ENCODE measurements at regions not wholly inside any gene's neighbourhood (a gene's known extent, or its start where the extent isn't known, plus 50 kb on each side); places are given as distances from the start of the nearest gene placed in this dataset.

DNA sequence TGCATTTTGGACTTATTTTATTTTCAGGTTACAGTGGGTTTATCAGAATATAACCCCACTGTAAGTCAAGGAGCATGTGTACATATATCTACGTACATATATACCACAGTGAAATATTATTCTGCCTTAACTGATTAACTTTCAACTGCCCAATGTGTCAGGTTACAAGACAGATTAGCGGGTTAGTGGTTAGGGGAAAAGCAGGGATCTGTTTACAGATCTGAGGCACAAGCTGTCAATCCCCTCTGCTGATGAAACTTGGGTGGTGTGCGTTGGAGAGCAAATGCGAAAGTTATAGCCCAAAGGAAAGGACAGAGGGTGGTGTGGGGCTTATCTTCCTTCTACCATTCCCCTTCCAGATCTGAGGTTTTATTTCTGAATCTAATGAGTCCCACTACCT, 238.2 kb upstream of the KCNK2 start:
- H3K27me3 ChIP-seq (ENCODE audit: control insufficient read depth, insufficient read depth, low read length, poor library complexity, severe bottlenecking): no peaks in the 10 kb centered on the region
- Mint-ChIP-seq H3K4me1 (no peaks in the 10 kb centered on the region), H3K9me3 (no peaks in the 10 kb centered on the region), H3K36me3 (ENCODE audit: low read depth) (no peaks in the 10 kb centered on the region), H3K27me3 (ENCODE audit: insufficient read depth) (peaks cover 2% of the 10 kb centered on the region), H3K27ac (no peak overlapping the region), H3K4me3 (no peak overlapping the region)
- no peak overlapping the region for H3K27ac ChIP-seq (ENCODE audit: low read depth, low read length)
- H3K36me3 ChIP-seq (ENCODE audit: control insufficient read depth, insufficient read depth, low read length): no peaks in the 10 kb centered on the region
- DNase-seq: no peak
- H3K4me1 ChIP-seq (ENCODE audit: control insufficient read depth, insufficient read depth, low read length): no peaks in the 10 kb centered on the region
- H3K9ac ChIP-seq (ENCODE audit: extremely low read depth, low read length, poor library complexity, severe bottlenecking): no peak overlapping the region
- no peak overlapping the region for H3K4me3 ChIP-seq (ENCODE audit: low read length)
- WGBS, 2 experiments (ENCODE audit: insufficient coverage in 1 of 2, insufficient read length in 1 of 2): 90 to 100% methylated on average over 3 to 4 of the region's 4 CpGs
- no peaks in the 10 kb centered on the region for H3K9me3 ChIP-seq (ENCODE audit: control insufficient read depth, low read length)
- TF ChIP-seq, protein P1, sequence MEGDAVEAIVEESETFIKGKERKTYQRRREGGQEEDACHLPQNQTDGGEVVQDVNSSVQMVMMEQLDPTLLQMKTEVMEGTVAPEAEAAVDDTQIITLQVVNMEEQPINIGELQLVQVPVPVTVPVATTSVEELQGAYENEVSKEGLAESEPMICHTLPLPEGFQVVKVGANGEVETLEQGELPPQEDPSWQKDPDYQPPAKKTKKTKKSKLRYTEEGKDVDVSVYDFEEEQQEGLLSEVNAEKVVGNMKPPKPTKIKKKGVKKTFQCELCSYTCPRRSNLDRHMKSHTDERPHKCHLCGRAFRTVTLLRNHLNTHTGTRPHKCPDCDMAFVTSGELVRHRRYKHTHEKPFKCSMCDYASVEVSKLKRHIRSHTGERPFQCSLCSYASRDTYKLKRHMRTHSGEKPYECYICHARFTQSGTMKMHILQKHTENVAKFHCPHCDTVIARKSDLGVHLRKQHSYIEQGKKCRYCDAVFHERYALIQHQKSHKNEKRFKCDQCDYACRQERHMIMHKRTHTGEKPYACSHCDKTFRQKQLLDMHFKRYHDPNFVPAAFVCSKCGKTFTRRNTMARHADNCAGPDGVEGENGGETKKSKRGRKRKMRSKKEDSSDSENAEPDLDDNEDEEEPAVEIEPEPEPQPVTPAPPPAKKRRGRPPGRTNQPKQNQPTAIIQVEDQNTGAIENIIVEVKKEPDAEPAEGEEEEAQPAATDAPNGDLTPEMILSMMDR (conservative IDR thresholded peaks at IDR 0.05): no peak

DNA sequence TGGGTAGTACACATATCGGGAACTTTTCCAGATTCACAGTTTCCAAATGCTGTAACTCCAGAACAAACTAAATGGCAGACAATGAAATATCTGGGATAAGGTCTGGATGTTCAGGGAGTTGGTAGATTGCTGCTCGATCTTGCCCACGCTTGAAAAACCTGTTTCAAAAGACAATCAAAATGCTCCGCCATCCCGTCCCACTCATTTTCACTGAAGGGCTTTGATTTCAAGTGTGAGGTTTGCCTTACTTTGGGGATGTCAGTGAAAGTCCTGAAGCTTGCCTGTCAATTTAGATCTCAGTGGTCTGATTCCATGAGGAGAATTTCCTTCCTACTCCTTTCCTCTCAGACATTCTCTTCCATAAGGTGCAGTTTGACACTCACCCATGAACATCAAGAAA, 236.3 kb upstream of the KCNK2 start:
- no peaks in the 10 kb centered on the region for H3K4me1 ChIP-seq (ENCODE audit: control insufficient read depth, insufficient read depth, low read length)
- 91 to 100% methylated on average over 1 to 5 of the region's 5 CpGs for WGBS, 2 experiments (ENCODE audit: insufficient coverage in 1 of 2, insufficient read length in 1 of 2)

DNA sequence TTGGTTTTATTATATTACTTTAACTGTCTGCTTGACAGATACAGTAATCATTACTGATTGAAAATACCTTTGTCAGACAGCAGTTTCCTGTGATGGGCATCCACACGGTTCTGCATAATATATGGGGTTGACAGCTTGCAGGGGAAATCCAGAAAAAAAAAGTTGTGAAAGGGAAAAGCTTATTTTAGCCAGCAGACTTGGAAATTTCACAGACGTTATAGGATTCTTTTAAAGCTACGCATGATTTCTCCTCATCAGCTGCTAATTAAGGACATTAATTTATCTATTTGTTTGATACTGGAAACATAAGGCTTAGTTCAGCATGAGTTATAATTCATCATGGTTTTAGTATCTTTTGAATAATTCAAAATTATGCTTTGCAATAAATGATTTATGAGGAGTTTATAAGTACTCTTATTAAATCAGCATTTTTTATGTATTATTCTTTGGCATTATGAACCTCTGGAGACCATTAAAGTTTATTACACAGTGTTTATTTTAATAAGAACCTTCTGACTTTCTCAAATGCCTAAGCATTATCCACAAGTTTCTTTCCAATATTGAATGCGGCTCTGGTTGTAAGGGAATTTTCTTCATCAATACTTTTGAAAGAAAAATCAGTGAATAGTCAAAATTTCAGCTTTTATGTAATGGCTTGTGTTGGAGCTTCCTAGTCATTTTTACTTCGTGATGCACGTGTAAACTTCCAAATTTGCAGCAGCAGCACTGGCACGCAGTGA, 235.3 kb upstream of the KCNK2 start:
- Mint-ChIP-seq H3K27me3 (ENCODE audit: insufficient read depth) (peaks cover 2% of the 10 kb centered on the region), H3K4me1 (no peaks in the 10 kb centered on the region), H3K9me3 (peaks cover 7% of the 10 kb centered on the region), H3K27ac (no peak overlapping the region), H3K4me3 (no peak overlapping the region), H3K36me3 (ENCODE audit: low read depth) (no peaks in the 10 kb centered on the region)
- 86 to 93% methylated on average over 5 to 7 of the region's 7 CpGs for WGBS, 2 experiments (ENCODE audit: insufficient coverage in 1 of 2, insufficient read length in 1 of 2)
- Histone ChIP-seq H3K36me3 (ENCODE audit: control insufficient read depth, insufficient read depth, low read length) (no peaks in the 10 kb centered on the region), H3K27ac (ENCODE audit: low read depth, low read length) (no peak overlapping the region), H3K9me3 (ENCODE audit: control insufficient read depth, low read length) (peaks cover 6% of the 10 kb centered on the region), H3K9ac (ENCODE audit: extremely low read depth, low read length, poor library complexity, severe bottlenecking) (no peak overlapping the region), H3K27me3 (ENCODE audit: control insufficient read depth, insufficient read depth, low read length, poor library complexity, severe bottlenecking) (no peaks in the 10 kb centered on the region), H3K4me3 (ENCODE audit: low read length) (no peak overlapping the region), H3K4me1 (ENCODE audit: control insufficient read depth, insufficient read depth, low read length) (no peaks in the 10 kb centered on the region)
- TF ChIP-seq, protein P1 (conservative IDR thresholded peaks at IDR 0.05): no peak
- no peak for DNase-seq

More for the DNA sequence above, 236.3 kb upstream of the KCNK2 start:
- Mint-ChIP-seq H3K27me3 (ENCODE audit: insufficient read depth) (peaks cover 2% of the 10 kb centered on the region), H3K27ac (no peak overlapping the region), H3K4me1 (no peaks in the 10 kb centered on the region), H3K4me3 (no peak overlapping the region), H3K36me3 (ENCODE audit: low read depth) (no peaks in the 10 kb centered on the region), H3K9me3 (peaks cover 7% of the 10 kb centered on the region)
- TF ChIP-seq, protein P1 (conservative IDR thresholded peaks at IDR 0.05): no peak
- H3K9ac ChIP-seq (ENCODE audit: extremely low read depth, low read length, poor library complexity, severe bottlenecking): no peak overlapping the region
- H3K9me3 ChIP-seq (ENCODE audit: control insufficient read depth, low read length): peaks cover 6% of the 10 kb centered on the region
- DNase-seq: no peak
- no peaks in the 10 kb centered on the region for H3K27me3 ChIP-seq (ENCODE audit: control insufficient read depth, insufficient read depth, low read length, poor library complexity, severe bottlenecking)
- no peaks in the 10 kb centered on the region for H3K36me3 ChIP-seq (ENCODE audit: control insufficient read depth, insufficient read depth, low read length)
- H3K4me3 ChIP-seq (ENCODE audit: low read length): no peak overlapping the region
- no peak overlapping the region for H3K27ac ChIP-seq (ENCODE audit: low read depth, low read length)
